H1 (cell line): ENCODE measurements at regions not wholly inside any gene's neighbourhood (a gene's known extent, or its start where the extent isn't known, plus 50 kb on each side); places are given as distances from the start of the nearest gene placed in this dataset.

Experiments used
- POLR2A ChIP-seq, 2 experiments: IDR thresholded peaks; 1 replicate in 1 of 2; 2 replicates in 1 of 2; pipeline ENCODE4 v1.6.1; 2011; ENCODE audit warnings: low read depth in 2 of 2, low read length in 2 of 2, mild to moderate bottlenecking in 2 of 2; ENCODE audit errors: control extremely low read depth in 1 of 2
- POLR2AphosphoS5 ChIP-seq: IDR thresholded peaks from 2 replicates; pipeline ENCODE4 v1.6.1; 2011; ENCODE audit warnings: low read depth, low read length
- RAD21 ChIP-seq, 2 experiments: IDR thresholded peaks in 1 of 2; conservative IDR thresholded peaks in 1 of 2; 2 replicates each; pipeline ENCODE4 v1.6.1; 2011; ENCODE audit warnings: low read depth in 2 of 2, low read length in 2 of 2, improper control_type of control experiment in 1 of 2, inconsistent platforms in 1 of 2, mild to moderate bottlenecking in 1 of 2, moderate library complexity in 1 of 2
- SIRT6 ChIP-seq: IDR thresholded peaks from one replicate; pipeline ENCODE4 v1.7.1; 2012; ENCODE audit warnings: low read length, inconsistent platforms
- TAF1 ChIP-seq: IDR thresholded peaks from 2 replicates; pipeline ENCODE4 v1.6.1; 2011; ENCODE audit warnings: mild to moderate bottlenecking, low read depth, low read length
- TCF12 ChIP-seq: IDR thresholded peaks from 2 replicates; pipeline ENCODE4 v1.6.1; 2011; ENCODE audit warnings: low read depth, mild to moderate bottlenecking, low read length
- ZNF274 ChIP-seq: IDR thresholded peaks from 2 replicates; pipeline ENCODE4 v1.7.0; 2012; ENCODE audit warnings: low read length, borderline replicate concordance; ENCODE audit errors: extremely low read depth
- TF ChIP-seq, protein P1 (sequence below), 3 experiments: IDR thresholded peaks; 1 replicate in 2 of 3; 2 replicates in 1 of 3; pipeline versions ENCODE4 v1.5.1 to v1.6.1; 2011; ENCODE audit warnings: low read length in 3 of 3, mild to moderate bottlenecking in 3 of 3, inconsistent platforms in 2 of 3, low read depth in 1 of 3, moderate library complexity in 1 of 3; ENCODE audit not compliant: insufficient read depth in 1 of 3; ENCODE audit errors: control extremely low read depth in 1 of 3
- TF ChIP-seq, protein P2 (sequence below): IDR thresholded peaks from 2 replicates; pipeline ENCODE4 v1.6.1; 2012; ENCODE audit warnings: low read length, inconsistent platforms

DNA sequence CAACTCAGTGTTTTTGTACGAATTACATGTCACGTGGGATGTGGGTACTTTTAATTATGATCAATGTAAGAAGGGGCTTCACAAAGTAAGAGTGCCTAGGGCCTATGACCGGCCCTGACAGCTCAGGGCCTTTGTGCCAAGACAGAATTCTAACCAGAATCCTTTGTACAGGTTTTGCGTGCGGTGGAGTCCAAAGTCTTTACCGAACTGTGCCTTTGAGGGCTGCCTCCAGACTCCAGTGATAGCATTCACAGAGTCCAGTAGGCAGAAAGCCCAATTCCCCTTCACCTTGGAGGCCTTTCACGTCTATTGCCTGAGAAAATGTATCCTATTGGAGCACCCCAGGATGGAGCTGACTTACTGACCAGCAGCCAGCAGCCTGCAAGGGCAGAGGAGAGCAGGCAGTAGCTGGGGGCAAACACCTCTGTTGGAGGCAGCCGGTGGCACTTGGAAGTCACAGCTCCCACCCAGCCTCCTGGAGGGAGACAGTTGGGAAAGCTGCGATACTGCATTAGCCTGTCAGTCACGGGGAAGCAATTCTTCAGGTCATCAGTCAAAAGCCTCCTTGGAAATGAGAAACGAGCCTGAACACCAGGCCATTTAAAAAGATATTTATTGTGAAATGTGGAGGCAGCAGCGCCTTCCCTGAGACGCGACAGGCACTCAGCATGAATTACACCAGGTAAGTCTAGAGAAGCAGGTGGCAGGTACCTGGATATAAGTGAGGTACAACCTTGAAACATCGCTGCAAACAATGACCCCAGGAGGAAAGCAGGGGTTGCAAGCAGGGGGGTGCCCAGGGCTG lies 98.1 kb upstream of the CDYL2 start:
- no peak for TF ChIP-seq POLR2AphosphoS5
- TF ChIP-seq SIRT6: no peak
- TF ChIP-seq, protein P1, sequence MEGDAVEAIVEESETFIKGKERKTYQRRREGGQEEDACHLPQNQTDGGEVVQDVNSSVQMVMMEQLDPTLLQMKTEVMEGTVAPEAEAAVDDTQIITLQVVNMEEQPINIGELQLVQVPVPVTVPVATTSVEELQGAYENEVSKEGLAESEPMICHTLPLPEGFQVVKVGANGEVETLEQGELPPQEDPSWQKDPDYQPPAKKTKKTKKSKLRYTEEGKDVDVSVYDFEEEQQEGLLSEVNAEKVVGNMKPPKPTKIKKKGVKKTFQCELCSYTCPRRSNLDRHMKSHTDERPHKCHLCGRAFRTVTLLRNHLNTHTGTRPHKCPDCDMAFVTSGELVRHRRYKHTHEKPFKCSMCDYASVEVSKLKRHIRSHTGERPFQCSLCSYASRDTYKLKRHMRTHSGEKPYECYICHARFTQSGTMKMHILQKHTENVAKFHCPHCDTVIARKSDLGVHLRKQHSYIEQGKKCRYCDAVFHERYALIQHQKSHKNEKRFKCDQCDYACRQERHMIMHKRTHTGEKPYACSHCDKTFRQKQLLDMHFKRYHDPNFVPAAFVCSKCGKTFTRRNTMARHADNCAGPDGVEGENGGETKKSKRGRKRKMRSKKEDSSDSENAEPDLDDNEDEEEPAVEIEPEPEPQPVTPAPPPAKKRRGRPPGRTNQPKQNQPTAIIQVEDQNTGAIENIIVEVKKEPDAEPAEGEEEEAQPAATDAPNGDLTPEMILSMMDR (IDR thresholded peaks at IDR 0.05; ENCODE audit: control extremely low read depth in 1 of 3, insufficient read depth in 1 of 3, low read depth in 1 of 3, low read length in 3 of 3): no peak
- TF ChIP-seq POLR2A (IDR thresholded peaks at IDR 0.05; ENCODE audit: control extremely low read depth in 1 of 2, low read depth in 2 of 2, low read length in 2 of 2): no peak
- TF ChIP-seq TCF12: no peak
- TF ChIP-seq, protein P2, sequence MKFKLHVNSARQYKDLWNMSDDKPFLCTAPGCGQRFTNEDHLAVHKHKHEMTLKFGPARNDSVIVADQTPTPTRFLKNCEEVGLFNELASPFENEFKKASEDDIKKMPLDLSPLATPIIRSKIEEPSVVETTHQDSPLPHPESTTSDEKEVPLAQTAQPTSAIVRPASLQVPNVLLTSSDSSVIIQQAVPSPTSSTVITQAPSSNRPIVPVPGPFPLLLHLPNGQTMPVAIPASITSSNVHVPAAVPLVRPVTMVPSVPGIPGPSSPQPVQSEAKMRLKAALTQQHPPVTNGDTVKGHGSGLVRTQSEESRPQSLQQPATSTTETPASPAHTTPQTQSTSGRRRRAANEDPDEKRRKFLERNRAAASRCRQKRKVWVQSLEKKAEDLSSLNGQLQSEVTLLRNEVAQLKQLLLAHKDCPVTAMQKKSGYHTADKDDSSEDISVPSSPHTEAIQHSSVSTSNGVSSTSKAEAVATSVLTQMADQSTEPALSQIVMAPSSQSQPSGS: no peak
- TF ChIP-seq RAD21 (IDR thresholded peaks at IDR 0.05 in 1 of 2, conservative IDR thresholded peaks at IDR 0.05 in 1 of 2; ENCODE audit: low read depth in 2 of 2, low read length in 2 of 2): no peak
- TF ChIP-seq ZNF274: no peak
- no peak for TF ChIP-seq TAF1
